K562 (cell line): ENCODE measurements at regions not wholly inside any gene's neighbourhood (a gene's known extent, or its start where the extent isn't known, plus 50 kb on each side); places are given as distances from the start of the nearest gene placed in this dataset.

Source experiments
- ATAC-seq: fragments of 200-7000 bp; cut with Tn5 transposase; 3 replicates; pipeline ENCODE4 v1.9.1; 2020; ENCODE audit warnings: moderate library complexity
- BruUV-seq: library from RNA; stranded (reverse); fragments of 400-500 nt; replicated peaks from 2 replicates; lab custom pipeline; 2021; lab: Mats Ljungman, UMichigan
- CTCF ChIA-PET: fragments of 300-600 bp; formaldehyde crosslinking; extraction: SDS; loops from one replicate; lab custom pipeline; 2021; ENCODE audit warnings: low intra/inter-chr PET ratio; lab: Yijun Ruan, JAX
- POLR2A ChIA-PET: fragments of 300-600, 350-650 bp; sonication (Branson Sonifier 250); formaldehyde crosslinking; extraction: SDS; loops from one replicate; lab custom pipeline; 2021; ENCODE audit warnings: antibody characterized with exemption, inconsistent platforms; lab: Yijun Ruan, JAX
- DNase-seq, 4 experiments: peaks; one replicate each; pipeline versions ENCODE4 v3.0.0 to v3.0.0-alpha.2; 2011 to 2018; ENCODE audit warnings: low spot score in 3 of 4, mixed read lengths in 3 of 4; ENCODE audit errors: extremely low read depth in 1 of 4
- FAIRE-seq: peaks from 2 replicates; lab custom pipeline; 2011; peaks lifted over from hg19 to GRCh38; lab: Jason Lieb, UNC
- H2AFZ ChIP-seq: 2 replicates; pipeline ENCODE4 v1.6.0; 2011; ENCODE audit warnings: low read depth, low read length, control low read depth, inconsistent platforms
- H3K27ac ChIP-seq: fragments of 200-600 bp; 3 replicates; pipeline ENCODE4 v1.8.0; 2011; ENCODE audit warnings: low read depth, mild to moderate bottlenecking, control low read depth, inconsistent platforms, low read length, moderate library complexity, mixed read lengths; ENCODE audit errors: extremely low read depth
- H3K27me3 ChIP-seq, 2 experiments: fragments of 300-600 bp in 1 of 2; 2 replicates in 1 of 2; 3 replicates in 1 of 2; pipeline versions ENCODE4 v1.6.0 to v1.8.0; 2011; ENCODE audit warnings: inconsistent platforms in 2 of 2, low read length in 2 of 2, mild to moderate bottlenecking in 1 of 2, mixed read lengths in 1 of 2, moderate library complexity in 1 of 2; ENCODE audit not compliant: control insufficient read depth in 2 of 2, insufficient read depth in 2 of 2
- H3K36me3 ChIP-seq: fragments of 300-600 bp; 3 replicates; pipeline ENCODE4 v1.8.0; 2011; ENCODE audit warnings: mild to moderate bottlenecking, low read length, inconsistent platforms; ENCODE audit not compliant: control insufficient read depth, insufficient read depth
- H3K4me1 ChIP-seq, 2 experiments: fragments of 200-600 bp in 1 of 2; replicated peaks in 1 of 2; 2 replicates in 1 of 2; 3 replicates in 1 of 2; pipeline versions ENCODE4 v1.5.1 to v1.8.0; 2011; ENCODE audit warnings: inconsistent platforms in 2 of 2, low read length in 2 of 2, mild to moderate bottlenecking in 1 of 2, mixed read lengths in 1 of 2, moderate library complexity in 1 of 2; ENCODE audit not compliant: control insufficient read depth in 2 of 2, insufficient read depth in 2 of 2
- H3K4me2 ChIP-seq: 2 replicates; pipeline ENCODE4 v1.6.1; 2011; ENCODE audit warnings: low read length, control low read depth, inconsistent platforms, mixed read lengths; ENCODE audit not compliant: insufficient read depth
- H3K4me3 ChIP-seq: fragments of 200-600 bp; sonication (generic), shearing (Covaris generic); 2 replicates; pipeline ENCODE4 v1.5.1; 2016; ENCODE audit warnings: control low read depth, inconsistent platforms
- H3K79me2 ChIP-seq: fragments of 200-600 bp; 3 replicates; pipeline ENCODE4 v1.8.0; 2011; ENCODE audit warnings: low read length, inconsistent platforms; ENCODE audit not compliant: control insufficient read depth, insufficient read depth
- H3K9ac ChIP-seq, 2 experiments: 2 replicates each; pipeline versions ENCODE4 v1.6.0 to v1.6.1; 2011; ENCODE audit warnings: low read depth in 2 of 2, low read length in 2 of 2, control low read depth in 1 of 2, inconsistent platforms in 1 of 2, mild to moderate bottlenecking in 1 of 2, mixed read lengths in 1 of 2; ENCODE audit not compliant: insufficient read depth in 1 of 2
- H3K9me1 ChIP-seq: one replicate; pipeline ENCODE4 v1.6.0; 2011; ENCODE audit warnings: inconsistent platforms, mild to moderate bottlenecking, low read length, moderate library complexity; ENCODE audit not compliant: control insufficient read depth, insufficient read depth
- H3K9me3 ChIP-seq: replicated peaks from 2 replicates; pipeline ENCODE4 v1.5.1; 2011; ENCODE audit warnings: low read depth, low read length, inconsistent platforms; ENCODE audit not compliant: control insufficient read depth, insufficient read depth
- H4K20me1 ChIP-seq: replicated peaks from 2 replicates; pipeline ENCODE4 v1.6.1; 2011; ENCODE audit warnings: low read length, inconsistent platforms, mixed read lengths; ENCODE audit not compliant: control insufficient read depth, insufficient read depth
- ATF1 ChIP-seq, 2 experiments: fragments of 450-650 bp in 1 of 2; IDR thresholded peaks; 2 replicates each; pipeline ENCODE4 v1.6.1; 2016; ENCODE audit warnings: missing compliant biosample characterization in 1 of 2, missing genetic modification characterization in 1 of 2
- CREM ChIP-seq: IDR thresholded peaks from 2 replicates; pipeline ENCODE4 v1.6.1; 2014; ENCODE audit warnings: antibody characterized with exemption, low read depth
- DPF2 ChIP-seq: fragments of 450-650 bp; IDR thresholded peaks from 2 replicates; pipeline ENCODE4 v1.6.1; 2016
- FOXJ3 ChIP-seq: sonication (generic); formaldehyde crosslinking; IDR thresholded peaks from 2 replicates; pipeline ENCODE4 v1.4.0; 2020; ENCODE audit warnings: mild to moderate bottlenecking, missing genetic modification reagents
- GABPB2 ChIP-seq: fragments of 250-450 bp; sonication (Bioruptor Pico); conservative IDR thresholded peaks from 2 replicates; pipeline ENCODE4 v1.5.1; 2021; ENCODE audit warnings: mild to moderate bottlenecking
- MAFK ChIP-seq: IDR thresholded peaks from 2 replicates; pipeline ENCODE4 v1.6.1; 2011; ENCODE audit warnings: low read length, improper control_type of control experiment
- MYC ChIP-seq, 2 experiments: fragments of 250-450 bp in 1 of 2; sonication (Bioruptor Pico) in 1 of 2; IDR thresholded peaks; 2 replicates each; pipeline versions ENCODE4 v1.5.1 to v1.6.1; 2012 to 2021; ENCODE audit warnings: low read depth in 2 of 2, borderline replicate concordance in 1 of 2, improper control_type of control experiment in 1 of 2, low read length in 1 of 2, mild to moderate bottlenecking in 1 of 2, moderate library complexity in 1 of 2
- POU5F1 ChIP-seq: fragments of 150-350 bp; IDR thresholded peaks from 2 replicates; pipeline ENCODE4 v1.6.1; 2014; ENCODE audit warnings: borderline replicate concordance, low read length, low read depth, mild to moderate bottlenecking; ENCODE audit not compliant: partially characterized antibody
- RNF2 ChIP-seq: sonication (generic); IDR thresholded peaks from 2 replicates; pipeline ENCODE4 v1.6.1; 2016
- SP2 ChIP-seq: IDR thresholded peaks from 2 replicates; pipeline ENCODE4 v1.6.1; 2011; ENCODE audit warnings: mild to moderate bottlenecking, low read depth, low read length, moderate library complexity; ENCODE audit not compliant: poor library complexity, severe bottlenecking; ENCODE audit errors: extremely low read depth
- TEAD1 ChIP-seq, 2 experiments: fragments of 450-650 bp in 1 of 2; sonication (generic) in 1 of 2; formaldehyde crosslinking; IDR thresholded peaks; 2 replicates each; pipeline versions ENCODE4 v1.4.0 to v1.8.0; 2020 to 2022; ENCODE audit warnings: mild to moderate bottlenecking in 2 of 2, missing genetic modification reagents in 1 of 2
- ZKSCAN3 ChIP-seq: fragments of 250-450 bp; sonication (Bioruptor Pico); IDR thresholded peaks from 2 replicates; pipeline ENCODE4 v1.4.0; 2020
- ZNF146 ChIP-seq: IDR thresholded peaks from one replicate; pipeline ENCODE4 v1.6.1; 2018; ENCODE audit warnings: missing compliant biosample characterization; ENCODE audit not compliant: unreplicated experiment
- ZNF408 ChIP-seq: fragments of 250-450 bp; sonication (Bioruptor Pico); IDR thresholded peaks from 2 replicates; pipeline ENCODE4 v1.4.0; 2020; ENCODE audit warnings: low read depth, mild to moderate bottlenecking, moderate library complexity
- ZNF785 ChIP-seq: fragments of 250-450 bp; sonication (Bioruptor Pico); IDR thresholded peaks from 2 replicates; pipeline ENCODE4 v1.4.0; 2020; ENCODE audit warnings: mild to moderate bottlenecking
- ZNF79 ChIP-seq: fragments of 250-450 bp; sonication (Bioruptor Pico); IDR thresholded peaks from 2 replicates; pipeline ENCODE4 v1.4.0; 2020; ENCODE audit warnings: low read depth, mild to moderate bottlenecking, moderate library complexity
- WGBS: fragments of 100-300 bp; shearing (Covaris generic); methylation state at CpG from one replicate; pipeline ENCODE4 v1.1.6; 2016; ENCODE audit warnings: low coverage, mixed read lengths; ENCODE audit not compliant: insufficient coverage; ENCODE audit errors: missing lambda C conversion rate; 5-methylcytosine and 5-hydroxymethylcytosine counted together
- in situ Hi-C: fragments of 300-500 bp; cut with MboI; formaldehyde crosslinking; loops from 4 replicates; pipeline ENCODE4 v1.15.0; 2018; ENCODE audit warnings: inconsistent platforms, mixed read lengths
- intact Hi-C: fragments of 100-400 bp; cut with micrococcal nuclease; formaldehyde crosslinking; loops from 2 replicates; pipeline ENCODE4 v1.14.2; 2022
- TF ChIP-seq, protein P1 (sequence below): fragments of 450-650 bp; IDR thresholded peaks from 2 replicates; pipeline ENCODE4 v1.6.1; 2017; ENCODE audit warnings: antibody characterized with exemption

- H3K27me3 ChIP-seq: peaks cover 0 to 8% of the 10 kb centered on the region in 2 experiments; a peak in 2 of 5 replicates
- H2AFZ ChIP-seq: no peak overlapping the region
- POLR2A ChIA-PET: interaction anchor here (0.6 kb wide), 1 partner anchor 15 kb away, joined by 3 read pairs; no protein-coding TSS in a partner anchor
- DNase-seq (no peak), FAIRE-seq (no peak), ATAC-seq (no peak)
- WGBS: 0% methylated on average over 2 of the region's 3 CpGs
- H3K4me3 ChIP-seq: no peak overlapping the region
- no peak for TF ChIP-seq TEAD1 (CRISPR knock-in tag; IDR thresholded peaks at IDR 0.05)
- no peak for TF ChIP-seq RNF2
- TF ChIP-seq ATF1 (CRISPR knock-in tag; IDR thresholded peaks at IDR 0.05): no peak
- no peak for TF ChIP-seq ATF1 (tag; IDR thresholded peaks at IDR 0.05)
- TF ChIP-seq FOXJ3 (CRISPR knock-in tag): no peak
- TF ChIP-seq MAFK: no peak
- TF ChIP-seq, protein P1, sequence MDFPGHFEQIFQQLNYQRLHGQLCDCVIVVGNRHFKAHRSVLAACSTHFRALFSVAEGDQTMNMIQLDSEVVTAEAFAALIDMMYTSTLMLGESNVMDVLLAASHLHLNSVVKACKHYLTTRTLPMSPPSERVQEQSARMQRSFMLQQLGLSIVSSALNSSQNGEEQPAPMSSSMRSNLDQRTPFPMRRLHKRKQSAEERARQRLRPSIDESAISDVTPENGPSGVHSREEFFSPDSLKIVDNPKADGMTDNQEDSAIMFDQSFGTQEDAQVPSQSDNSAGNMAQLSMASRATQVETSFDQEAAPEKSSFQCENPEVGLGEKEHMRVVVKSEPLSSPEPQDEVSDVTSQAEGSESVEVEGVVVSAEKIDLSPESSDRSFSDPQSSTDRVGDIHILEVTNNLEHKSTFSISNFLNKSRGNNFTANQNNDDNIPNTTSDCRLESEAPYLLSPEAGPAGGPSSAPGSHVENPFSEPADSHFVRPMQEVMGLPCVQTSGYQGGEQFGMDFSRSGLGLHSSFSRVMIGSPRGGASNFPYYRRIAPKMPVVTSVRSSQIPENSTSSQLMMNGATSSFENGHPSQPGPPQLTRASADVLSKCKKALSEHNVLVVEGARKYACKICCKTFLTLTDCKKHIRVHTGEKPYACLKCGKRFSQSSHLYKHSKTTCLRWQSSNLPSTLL: no peak
- TF ChIP-seq CREM: no peak
- TF ChIP-seq ZNF408 (CRISPR knock-in tag): no peak
- TF ChIP-seq ZNF79 (CRISPR knock-in tag): no peak
- no peak for TF ChIP-seq ZNF146 (CRISPR knock-in tag)
- TF ChIP-seq DPF2: no peak
- TF ChIP-seq SP2: no peak
- TF ChIP-seq ZNF785 (CRISPR knock-in tag): no peak
- TF ChIP-seq POU5F1: no peak
- no peak for TF ChIP-seq GABPB2 (CRISPR knock-in tag)
- TF ChIP-seq MYC (IDR thresholded peaks at IDR 0.05; ENCODE audit: low read depth, low read length): no peak
- TF ChIP-seq MYC (CRISPR knock-in tag; IDR thresholded peaks at IDR 0.05; ENCODE audit: borderline replicate concordance, low read depth): no peak
- TF ChIP-seq ZKSCAN3 (CRISPR knock-in tag): no peak
- H3K4me2 ChIP-seq: no peak overlapping the region
- no peak overlapping the region for H3K9ac ChIP-seq
- 0 out of 5 replicates have a peak, but pooled peaks cover 0 to 2% of the 10 kb centered on the region in 2 experiments for H3K4me1 ChIP-seq
- CTCF ChIA-PET: no interaction called here
- H3K27ac ChIP-seq: no peak overlapping the region
- in situ Hi-C loops: no loop called here
- H3K36me3 ChIP-seq: no peaks in the 10 kb centered on the region
- BruUV-seq: no TSS peak
- H3K9me1 ChIP-seq: no peaks in the 10 kb centered on the region
- H3K79me2 ChIP-seq: no peaks in the 10 kb centered on the region
- H3K9me3 ChIP-seq: no peaks in the 10 kb centered on the region
- intact Hi-C loops: no loop called here
- H4K20me1 ChIP-seq: no peaks in the 10 kb centered on the region
These were observed 269.3 kb downstream of the TNS1 start for GRCh38 chr2:217733461-217733860.
